NCI-H226 (cell line): ENCODE measurements at regions not wholly inside any gene's neighbourhood (a gene's known extent, or its start where the extent isn't known, plus 50 kb on each side); places are given as distances from the start of the nearest gene placed in this dataset.

Source experiments
- DNase-seq: peaks from one replicate; pipeline ENCODE4 v3.0.0-alpha.2; 2015

DNA sequence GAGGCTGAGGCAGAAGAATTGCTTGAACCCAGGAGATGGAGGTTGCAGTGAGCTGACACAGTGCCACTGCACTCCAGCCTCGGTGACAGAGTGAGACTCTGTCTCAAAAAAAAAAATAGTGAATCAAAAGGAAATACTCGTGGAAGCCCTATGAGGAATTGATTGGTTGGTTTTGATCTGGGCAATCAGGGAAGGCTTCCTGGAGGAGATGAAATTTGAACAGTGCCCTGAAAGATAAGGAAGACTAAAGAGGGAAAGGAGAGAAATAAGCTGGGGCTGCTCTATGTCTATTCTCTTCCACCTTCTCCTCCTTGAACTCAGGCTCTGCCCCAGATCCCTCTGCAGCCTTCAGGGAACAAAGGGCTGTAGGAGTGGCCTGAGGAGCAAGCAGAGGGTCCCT, 54.1 kb downstream of the IRF2BPL start:
- no peak for DNase-seq

DNA sequence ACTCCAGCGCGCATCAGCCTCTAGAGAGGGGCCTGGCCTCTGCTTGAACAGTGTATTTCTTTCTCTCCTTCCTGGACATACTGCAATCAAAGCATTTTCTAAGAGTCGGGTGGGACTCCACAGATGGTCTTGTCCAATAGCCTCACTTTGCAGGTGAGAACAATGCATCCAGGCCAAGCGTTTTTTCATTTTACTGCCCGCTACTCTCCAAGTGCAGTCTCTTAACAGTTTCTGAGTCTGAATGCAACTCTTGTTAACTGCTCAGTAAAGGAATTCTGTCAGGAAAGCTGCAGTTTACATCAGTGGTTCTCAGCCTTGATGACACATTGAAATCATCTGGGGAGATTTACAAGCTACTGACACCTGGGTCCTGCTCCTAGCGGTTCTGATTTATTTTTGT, 57.0 kb downstream of the IRF2BPL start:
- DNase-seq = no peak

DNA sequence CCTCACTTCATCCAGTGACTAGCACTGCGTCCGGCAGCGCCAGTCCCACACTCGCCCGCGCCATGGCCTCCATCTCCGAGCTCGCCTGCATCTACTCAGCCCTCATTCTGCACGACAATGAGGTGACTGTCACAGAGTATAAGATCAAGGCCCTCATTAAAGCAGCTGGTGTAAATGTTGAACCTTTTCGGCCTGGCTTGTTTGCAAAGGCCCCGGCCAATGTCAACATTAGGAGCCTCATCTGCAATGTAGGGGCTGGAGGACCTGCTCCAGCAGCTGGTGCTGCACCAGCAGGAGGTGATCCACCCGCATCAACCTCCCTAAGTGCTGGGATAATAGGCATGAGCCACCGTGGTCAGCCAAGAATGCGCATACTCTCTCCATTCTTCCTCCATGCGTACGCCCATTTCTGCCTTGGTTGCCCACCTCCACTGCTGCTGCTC, 59.9 kb downstream of the IRF2BPL start:
- no peak for DNase-seq

DNA sequence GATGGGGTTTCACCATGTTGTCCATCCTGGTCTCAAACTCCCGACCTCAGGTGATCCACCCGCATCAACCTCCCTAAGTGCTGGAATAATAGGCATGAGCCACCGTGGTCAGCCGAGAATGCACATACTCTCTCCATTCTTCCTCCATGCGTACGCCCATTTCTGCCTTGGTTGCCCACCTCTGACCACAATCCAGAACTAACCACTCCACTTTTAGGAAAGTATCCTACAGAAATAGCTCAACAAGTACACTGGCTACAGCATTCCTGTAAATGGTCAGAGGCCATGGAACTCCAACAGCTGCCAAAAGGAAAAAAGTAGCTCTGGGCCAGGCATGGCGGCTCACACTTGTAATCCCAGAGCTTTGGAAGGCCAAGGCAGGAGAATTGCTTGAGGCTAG, 60.7 kb downstream of the IRF2BPL start:
- DNase-seq = no peak

DNA sequence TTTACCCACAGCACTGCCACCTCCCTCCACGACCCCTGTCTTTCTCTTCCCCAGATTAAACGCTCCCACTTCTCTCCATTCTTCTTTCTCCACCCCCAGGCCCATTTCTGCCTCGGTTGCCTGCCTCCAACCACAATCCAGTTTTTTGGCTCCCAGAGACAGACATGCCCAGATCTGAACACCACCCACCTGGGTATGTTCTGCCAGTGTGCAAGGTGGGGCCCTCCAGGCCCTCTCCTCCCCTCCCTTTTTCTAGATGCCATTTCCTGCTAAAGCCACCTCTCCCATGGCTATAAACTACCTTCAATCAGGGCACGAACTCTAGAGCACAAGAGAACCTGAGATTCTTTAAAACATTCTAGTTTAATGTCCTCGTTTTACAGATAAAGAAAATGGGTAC, 63.3 kb downstream of the IRF2BPL start:
- DNase-seq = no peak

DNA sequence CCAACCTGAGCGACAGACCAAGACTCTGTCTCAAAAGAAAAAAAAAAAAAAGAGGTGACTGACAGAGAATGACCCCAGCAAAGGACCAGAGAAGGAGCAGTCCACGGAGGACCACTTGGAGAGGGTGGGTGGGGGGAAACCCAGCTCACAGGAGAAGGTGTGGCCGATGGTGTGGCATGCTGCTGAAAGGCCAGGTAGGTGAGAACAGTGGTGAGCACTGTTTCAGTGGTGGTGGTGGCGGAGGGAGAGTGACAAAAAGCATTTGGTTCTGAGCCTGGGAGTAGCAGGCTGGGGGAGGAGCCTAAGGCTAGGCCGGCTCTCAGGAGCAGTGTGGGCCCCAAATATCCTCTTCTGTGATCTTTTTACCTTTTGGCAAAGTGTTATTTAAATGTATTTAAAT, 63.8 kb downstream of the IRF2BPL start:
- no peak for DNase-seq

DNA sequence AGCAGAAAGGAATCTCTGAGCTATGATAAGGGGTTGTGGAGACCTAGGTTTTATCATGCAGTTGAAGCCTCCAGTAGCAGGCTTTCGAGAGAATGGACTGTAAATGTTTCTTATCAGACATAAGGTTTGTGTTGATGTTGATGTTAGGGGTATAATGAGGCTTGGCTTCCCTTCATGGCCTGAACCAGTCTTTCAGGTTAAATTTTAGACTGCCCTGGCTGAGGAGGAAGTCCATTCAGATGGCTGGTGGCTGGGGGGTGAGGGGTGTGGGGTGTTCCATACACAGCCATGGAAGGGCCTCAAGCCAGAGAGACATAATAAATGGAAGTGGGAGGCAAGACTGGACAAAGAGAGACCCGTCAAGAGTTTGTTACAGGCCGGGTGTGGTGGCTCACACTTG, 65.1 kb downstream of the IRF2BPL start:
- DNase-seq = no peak

DNA sequence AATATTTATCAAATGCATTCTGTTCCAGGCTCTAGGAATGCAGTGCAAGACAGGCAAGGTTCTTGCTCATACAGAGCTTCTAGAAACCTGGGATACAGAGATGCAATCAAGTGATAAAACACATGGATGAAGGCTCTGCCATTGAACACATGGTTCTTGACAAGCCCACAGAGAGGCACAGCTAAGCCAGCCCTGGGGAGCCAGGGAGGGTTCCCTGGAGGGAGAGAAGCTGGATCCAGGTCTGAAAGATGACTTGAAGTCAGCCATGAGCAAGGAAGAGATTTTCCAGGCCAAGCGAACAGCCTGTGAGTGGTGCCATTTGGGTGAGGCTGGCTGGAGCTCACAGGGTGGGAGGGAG, 66.2 kb downstream of the IRF2BPL start:
- DNase-seq = no peak

DNA sequence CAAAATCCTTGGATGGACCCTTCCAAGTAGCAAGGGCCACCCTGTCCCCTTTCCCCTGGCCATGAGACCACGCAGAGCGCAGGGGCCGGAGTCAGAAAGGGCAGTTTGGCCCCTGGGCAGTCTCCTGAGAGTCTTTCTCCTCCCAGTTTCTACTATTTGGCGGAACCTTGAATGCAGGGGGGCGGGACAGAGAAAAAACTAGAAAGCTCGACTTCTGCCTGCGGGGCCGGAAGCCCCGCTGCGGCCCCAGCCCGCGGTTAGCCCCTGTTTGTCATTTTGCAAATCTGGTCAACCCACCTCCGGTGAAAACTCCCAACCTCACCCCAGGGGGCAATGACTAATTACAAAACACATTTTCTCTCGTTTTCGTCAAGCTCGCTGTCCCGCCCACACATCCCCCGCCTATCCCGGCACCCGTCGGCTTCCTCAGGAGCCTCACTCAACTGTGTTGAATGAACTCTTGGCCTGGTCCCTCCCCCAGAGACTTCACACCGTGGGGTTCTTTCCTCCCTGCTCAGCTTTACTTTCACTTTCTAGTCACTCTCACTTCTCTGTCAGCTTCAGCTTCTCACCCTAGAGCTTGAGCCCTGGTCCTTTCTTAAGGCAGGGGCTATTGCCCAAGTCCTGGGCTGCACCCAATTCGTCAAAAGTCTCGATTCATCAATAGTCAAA, 66.7 kb downstream of the IRF2BPL start:
- DNase-seq = peak; percentile 98

DNA sequence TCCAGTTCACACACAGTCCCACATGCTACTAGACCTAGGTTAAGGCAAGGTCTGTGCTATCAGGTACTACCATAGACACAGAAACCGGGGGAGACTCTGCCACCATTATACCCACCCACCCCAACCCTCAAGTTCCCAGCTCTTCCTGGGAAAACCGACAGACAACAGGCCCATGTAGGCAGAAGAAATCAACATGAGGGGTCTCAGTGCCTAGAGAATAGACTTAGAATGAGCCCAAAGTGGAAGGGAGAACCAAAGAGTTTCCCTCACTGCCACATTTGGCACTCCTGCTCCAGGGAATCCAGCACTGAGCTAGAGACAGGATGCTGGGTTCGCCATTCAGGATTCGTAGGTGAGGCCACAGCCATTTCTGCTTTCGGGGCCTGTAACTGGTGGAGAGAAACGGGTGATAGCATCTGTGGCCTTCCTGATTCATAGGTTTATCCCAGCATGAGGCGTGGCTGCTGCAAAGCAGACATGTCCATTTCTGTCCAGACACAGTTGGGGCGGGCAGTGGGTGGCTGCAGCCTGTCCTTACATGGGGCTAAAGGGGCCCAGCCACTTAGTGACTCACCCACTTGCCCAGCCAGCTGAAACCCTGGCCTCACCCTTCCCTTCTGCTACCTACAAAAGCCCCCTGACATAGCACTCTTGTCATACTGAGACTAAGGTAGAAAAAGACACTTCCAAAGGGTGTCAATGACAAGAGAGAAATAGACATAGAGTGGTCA, 69.4 kb downstream of the IRF2BPL start:
- DNase-seq = no peak

DNA sequence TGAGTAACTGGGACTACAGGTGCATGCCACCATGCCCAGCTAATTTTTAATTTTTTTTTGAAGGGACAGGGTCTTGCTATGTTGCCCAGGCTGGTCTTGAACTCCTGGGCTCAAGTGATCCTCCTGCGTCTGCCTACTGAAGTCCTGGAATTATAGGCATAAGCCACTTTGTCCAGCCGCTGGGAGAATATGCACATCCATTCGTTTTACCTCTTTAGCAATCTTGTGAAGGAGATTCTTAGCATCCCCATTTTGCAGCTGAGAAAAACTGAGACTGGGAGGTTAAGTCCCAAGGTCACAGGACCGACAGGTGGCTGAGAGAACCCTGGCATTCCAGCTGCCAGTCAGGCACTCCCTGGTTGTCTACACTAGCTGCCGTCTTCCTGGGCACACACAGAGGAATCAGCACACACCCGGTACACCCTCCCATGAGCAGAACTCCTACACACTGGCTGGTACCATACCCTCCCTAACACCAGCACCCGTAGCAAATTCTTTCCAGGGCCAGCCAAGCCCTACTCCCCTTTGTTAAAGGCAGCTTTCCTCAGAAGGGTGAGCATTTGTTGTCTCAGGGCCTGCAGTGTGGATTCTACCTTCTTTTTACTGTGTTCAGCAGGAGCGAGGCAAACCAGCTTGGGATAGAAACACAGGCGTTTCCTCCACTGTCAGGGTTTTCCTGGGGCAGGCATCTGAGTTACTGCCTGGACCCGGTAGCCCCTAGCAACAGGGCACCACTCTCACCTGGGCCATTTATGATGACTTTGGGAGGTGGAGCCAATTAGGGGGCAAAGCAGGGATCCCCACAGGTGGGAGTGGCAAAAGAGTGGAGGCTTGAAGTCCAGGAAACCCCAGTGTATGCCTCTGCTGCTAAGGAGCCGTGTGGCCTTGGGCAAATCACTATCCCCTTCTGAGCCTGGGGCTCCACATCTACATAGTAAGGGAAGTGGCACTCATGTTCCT, 70.2 kb downstream of the IRF2BPL start:
- DNase-seq = peak; percentile 59

DNA sequence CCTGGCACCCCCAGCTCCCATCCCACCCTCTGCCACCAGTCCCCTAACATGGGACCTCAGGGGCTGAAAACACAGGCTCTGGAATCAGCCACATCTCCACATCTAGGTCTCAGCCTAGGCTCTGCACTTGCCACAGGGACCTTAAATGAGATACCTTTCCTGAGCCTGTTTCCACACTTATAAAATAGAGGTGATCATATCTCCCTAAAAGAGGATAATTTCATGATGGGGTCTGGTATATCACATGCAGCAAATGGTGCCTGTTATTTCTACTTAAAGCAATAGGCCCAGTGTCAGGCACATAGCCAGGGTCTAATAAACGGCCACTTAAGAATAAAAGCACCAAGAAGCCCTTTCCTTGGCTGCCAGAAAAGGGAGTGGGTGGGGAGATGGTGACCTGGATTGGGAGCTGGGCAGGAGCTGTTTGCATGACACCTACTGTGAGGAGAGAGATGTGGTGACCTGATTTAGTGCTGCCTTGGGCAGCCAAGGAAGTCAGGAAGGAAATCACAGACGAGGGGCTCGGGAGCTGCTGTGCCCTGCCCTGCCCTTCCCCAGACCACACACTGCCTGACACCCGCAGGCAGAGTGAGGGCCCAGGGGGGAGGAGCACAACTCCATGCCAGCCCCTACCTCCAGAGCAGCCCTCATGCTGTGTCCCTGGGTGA, 71.2 kb downstream of the IRF2BPL start:
- no peak for DNase-seq

DNA sequence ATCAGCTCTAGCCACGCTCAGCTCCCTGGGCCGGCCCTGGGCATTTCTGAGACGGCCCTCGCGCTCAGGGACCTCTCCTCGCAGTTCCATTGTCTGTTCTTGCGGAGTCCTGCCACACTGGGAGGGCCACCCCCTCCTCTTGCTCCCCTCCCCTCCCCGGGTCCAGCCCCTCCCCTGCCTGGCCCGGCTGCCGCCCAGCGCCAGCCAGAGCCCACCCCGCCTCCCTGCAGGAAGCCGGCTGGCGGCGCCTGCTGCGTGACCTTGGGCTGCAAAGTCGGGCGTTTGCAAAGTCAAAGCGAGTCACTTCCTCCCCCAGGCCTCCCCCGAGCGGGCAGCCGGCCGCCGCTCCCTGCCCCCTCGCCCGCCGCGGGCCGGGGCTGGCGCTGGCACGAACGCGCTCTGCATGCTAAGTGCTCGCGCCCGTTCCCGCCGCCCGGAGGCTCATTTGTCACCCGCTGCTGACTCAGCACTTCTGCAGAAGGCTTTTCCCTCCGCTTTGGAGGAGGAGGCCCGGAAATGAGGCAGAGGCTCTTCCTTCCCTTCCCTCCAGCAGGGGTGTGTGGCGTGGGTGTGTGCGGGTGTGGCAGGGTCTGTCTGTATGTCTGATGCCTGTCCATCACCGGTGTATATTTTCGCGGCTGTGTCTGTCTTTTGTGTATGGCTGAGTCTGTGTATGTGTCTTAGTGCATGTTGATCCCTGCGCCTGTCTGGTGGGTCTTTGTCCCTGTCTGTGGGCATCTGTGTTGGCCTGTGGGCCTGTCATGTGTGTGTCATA, 72.0 kb downstream of the IRF2BPL start:
- DNase-seq = peak; percentile 95

DNA sequence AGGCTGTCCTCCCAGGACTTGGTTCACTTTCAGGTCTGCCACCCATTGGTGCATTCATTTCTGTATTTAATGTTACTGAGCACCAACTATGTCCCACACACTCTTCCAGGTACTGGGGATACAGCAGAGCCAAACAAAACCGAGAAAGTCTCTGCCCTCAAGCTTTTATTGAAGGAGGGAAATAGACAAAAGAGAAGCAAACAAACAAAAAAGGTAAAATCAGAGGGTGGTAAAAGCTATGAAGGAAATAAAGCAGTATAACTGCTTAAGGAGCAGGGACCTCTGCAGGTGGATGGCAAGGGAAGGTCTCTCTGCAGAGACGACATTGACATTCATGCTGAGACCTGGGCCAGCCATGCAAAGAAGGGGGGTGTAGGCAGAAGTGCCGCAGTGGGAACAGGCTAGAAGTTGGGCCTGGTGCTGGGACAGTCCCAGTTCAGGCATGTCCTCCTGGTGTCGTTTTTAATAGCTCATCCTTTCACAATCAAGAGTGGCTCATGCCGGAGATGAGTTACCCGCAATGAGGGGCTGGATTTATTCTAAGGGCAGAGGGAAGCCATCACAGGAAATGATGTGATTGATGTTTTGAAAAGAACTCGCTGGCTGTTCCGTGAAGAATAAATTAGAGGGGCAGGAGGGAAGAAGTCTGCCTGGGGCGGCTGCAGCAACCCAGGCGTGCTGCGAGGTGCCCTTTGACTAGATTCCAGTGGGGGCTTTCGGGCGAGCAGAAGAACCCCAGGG, 72.8 kb downstream of the IRF2BPL start:
- no peak for DNase-seq

DNA sequence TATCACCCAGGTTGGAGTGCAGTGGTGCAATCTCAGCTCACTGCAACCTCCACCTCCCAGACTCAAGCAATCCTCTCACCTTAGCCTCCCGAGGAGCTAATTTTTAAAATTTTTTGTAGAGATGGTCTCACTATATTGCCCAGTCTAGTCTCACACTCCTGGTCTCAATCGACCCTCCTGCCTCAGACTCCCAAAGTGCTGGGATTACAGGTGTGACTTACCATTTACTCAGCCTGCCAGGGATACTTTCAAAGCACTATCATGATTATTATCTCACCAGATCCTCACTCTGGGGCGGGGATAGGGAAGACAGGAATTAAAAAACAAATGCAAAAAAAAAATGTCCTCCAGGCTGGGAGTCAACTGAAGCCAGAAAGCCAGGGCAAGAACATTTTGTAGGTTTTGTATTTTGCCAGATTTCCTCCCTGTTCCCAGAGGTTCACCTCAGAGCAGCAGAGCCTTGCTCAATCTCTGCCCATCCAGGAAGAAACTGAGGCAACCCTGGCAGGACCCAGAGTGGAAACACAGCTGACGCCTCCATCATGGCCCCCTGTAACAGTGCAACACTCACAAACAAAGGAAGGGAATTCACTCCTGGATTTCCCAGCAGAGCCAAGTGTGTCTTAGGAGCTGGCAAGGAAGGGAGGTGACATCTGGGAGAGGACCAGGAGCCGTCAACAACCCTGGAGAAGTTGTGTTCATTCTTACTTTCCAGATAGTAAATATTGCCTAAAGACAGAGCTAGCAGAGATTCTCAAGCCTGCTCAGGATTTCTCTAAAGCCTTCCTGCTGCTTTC, 73.9 kb downstream of the IRF2BPL start:
- DNase-seq = no peak

DNA sequence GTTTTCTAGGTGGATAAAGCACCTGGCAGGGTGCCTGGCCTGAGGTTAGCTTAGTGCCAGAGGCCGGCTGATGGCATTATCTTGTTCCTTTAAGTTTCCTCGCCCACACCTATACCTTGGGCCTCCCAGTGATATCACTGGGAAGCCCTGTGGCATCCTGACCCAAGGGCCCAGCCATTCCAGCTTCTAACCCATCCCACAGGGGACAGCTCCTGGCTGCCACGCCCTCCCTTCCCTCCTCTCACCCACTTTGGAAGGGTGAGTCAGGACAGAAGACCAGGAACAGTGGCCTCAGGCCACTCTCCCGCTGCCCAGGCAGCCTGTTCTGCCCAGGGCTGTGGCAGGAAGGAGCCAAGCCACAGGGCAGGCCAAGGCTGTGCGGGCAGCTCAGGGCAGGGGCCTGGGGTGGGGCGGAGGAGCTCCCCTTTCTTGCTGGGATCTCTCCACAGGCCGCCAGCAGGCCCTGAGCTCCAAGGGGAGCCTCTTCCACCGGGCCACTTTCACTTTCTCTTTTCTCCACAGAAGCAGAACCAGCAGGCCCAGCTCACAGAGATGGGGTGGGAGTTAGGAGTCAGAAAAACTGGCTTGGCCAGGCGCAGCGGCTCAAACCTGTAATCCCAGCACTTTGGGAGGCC, 75.1 kb downstream of the IRF2BPL start:
- peak; percentile 87 for DNase-seq

DNA sequence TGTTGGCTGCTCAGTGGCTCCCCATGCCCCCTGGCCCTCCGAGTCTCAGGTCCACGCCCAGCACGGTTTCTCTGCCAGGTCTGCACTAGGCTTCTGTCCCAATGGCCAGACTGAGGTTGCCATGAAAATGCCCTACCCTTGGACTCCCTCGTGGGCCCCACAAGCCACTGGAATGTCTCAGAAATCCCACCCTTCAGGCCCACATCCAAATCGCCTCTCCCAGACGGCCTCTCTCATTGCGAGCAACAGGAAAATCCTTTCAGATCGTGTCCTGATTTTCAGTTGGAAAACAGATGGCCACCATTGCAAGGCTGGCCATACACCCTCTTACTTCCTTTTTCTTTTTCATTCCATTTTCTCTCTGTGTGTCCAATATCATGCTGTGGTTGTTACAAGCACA, 77.3 kb downstream of the IRF2BPL start:
- no peak for DNase-seq

DNA sequence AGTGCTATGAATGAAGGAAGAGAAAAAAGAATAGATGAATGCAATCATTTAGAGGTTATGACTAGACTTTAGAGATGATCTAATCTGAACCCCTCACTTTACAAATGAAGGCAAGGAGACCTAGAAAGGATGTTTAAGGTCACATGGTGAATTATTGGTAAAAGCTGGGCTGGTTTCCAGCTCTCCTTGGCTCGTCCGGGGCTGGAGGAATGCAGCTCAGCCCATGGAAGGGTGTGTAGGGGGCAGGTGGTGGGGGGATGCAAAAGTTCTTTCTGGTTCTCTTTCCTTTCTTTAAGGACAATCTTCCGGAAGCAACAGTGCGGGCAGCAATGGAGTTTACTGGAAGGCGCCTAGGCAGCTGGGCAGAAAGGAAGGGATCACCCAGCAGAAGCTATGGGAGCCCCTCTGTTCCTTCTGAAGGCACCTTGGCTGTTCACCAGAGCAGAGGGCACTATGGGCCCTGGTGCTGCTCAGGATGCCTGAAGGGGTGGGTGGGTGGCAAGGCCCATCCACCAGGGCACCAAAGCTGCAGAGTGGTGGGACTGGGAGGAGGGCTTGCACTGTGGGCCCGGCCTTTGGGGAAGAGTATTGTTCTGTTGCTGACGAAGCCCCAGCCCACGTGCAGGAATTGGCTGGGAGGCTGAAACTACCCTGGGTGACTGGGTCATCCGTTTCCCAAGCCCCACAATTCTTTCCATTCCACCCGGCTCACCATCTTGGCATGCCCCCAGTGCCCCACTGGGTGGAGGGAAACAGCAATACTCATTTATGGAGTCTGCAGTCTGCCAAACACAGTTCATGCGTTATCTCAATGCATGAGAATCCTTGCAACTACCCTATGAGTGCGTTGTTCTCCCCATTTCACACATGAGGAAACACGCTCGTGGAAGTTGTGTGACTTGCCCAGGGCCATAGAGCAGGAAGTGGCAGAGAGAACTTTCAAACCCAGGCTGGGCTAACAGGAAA, 78.2 kb downstream of the IRF2BPL start:
- no peak for DNase-seq

DNA sequence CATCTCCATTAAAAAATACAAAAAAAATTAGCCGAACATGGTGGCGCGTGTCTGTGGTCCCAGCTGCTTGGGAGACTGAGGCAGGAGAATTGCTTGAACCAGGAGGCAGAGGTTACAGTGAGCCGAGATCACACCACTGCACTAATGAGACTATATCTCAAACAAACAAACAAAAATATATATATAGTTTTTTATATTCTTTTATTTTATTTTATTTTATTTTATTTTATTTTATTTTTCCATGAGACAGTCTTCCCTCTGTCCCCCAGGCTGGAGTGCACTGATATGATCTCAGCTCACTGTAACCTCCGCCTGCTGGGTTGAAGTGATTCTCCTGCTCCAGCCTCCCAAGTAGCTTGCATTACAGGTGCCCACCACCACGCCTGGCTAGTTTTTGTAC, 79.5 kb downstream of the IRF2BPL start:
- no peak for DNase-seq
